ENCODE measurements at regions not wholly inside any gene's neighbourhood (a gene's known extent, or its start where the extent isn't known, plus 50 kb on each side); places are given as distances from the start of the nearest gene placed in this dataset.
"Not testable (repeated sequence)": the region's sequence is repeated elsewhere in the genome, so short reads cannot be mapped to it uniquely, and the experiment has no call there.

GRCh38 chr1:230555814-230556213, 86.5 kb upstream of the COG2 start:
- in situ Hi-C loops (cut with MboI; ENCODE audit: low sequenced_read_pairs in 4 of 4) (no loop called here), intact Hi-C loops (cut with DNase I; ENCODE audit: low total_unique reads) (no loop called here)
- ATAC-seq (no peak), DNase-seq (no peak)
- Histone ChIP-seq H3K27ac (no peak overlapping the region), H3K27me3 (no peaks in the 10 kb centered on the region), H3K4me1 (no peaks in the 10 kb centered on the region), H3K4me3 (no peak overlapping the region), H3K36me3 (no peaks in the 10 kb centered on the region), H3K9me3 (no peaks in the 10 kb centered on the region)
- TF ChIP-seq POLR2A (IDR thresholded peaks at IDR 0.05) (no peak), CTCF (IDR thresholded peaks at IDR 0.05 in 4 of 5, conservative IDR thresholded peaks at IDR 0.05 in 1 of 5) (no peak)

GRCh38 chr1:230552880-230553279, 89.4 kb upstream of the COG2 start:
- H3K27ac ChIP-seq = no peak overlapping the region
- no peak overlapping the region for H3K4me3 ChIP-seq
- intact Hi-C loops (cut with DNase I; ENCODE audit: low total_unique reads) (no loop called here), in situ Hi-C loops (cut with MboI; ENCODE audit: low sequenced_read_pairs in 4 of 4) (no loop called here)
- no peaks in the 10 kb centered on the region for H3K36me3 ChIP-seq
- DNase-seq (no peak), ATAC-seq (no peak)
- no peak for TF ChIP-seq CTCF (IDR thresholded peaks at IDR 0.05 in 4 of 5, conservative IDR thresholded peaks at IDR 0.05 in 1 of 5)
- no peak for TF ChIP-seq POLR2A (IDR thresholded peaks at IDR 0.05)
- H3K27me3 ChIP-seq = no peaks in the 10 kb centered on the region
- no peaks in the 10 kb centered on the region for H3K9me3 ChIP-seq
- H3K4me1 ChIP-seq = no peaks in the 10 kb centered on the region

GRCh38 chr1:230550945-230551344, 91.3 kb upstream of the COG2 start:
- ATAC-seq; H3K4me1 ChIP-seq; H3K9me3 ChIP-seq; in situ Hi-C loops (cut with MboI; ENCODE audit: low sequenced_read_pairs in 4 of 4); H3K27me3 ChIP-seq; H3K36me3 ChIP-seq; intact Hi-C loops (cut with DNase I; ENCODE audit: low total_unique reads); DNase-seq; H3K4me3 ChIP-seq; H3K27ac ChIP-seq: not testable (repeated sequence)

GRCh38 chr1:230550428-230550827, 91.9 kb upstream of the COG2 start:
- ATAC-seq = no peak
- in situ Hi-C loops (cut with MboI; ENCODE audit: low sequenced_read_pairs in 4 of 4) = no loop called here
- H3K9me3 ChIP-seq = no peaks in the 10 kb centered on the region
- no peaks in the 10 kb centered on the region for H3K36me3 ChIP-seq
- TF ChIP-seq CTCF (IDR thresholded peaks at IDR 0.05 in 4 of 5, conservative IDR thresholded peaks at IDR 0.05 in 1 of 5) (no peak), POLR2A (IDR thresholded peaks at IDR 0.05) (no peak)
- intact Hi-C loops (cut with DNase I; ENCODE audit: low total_unique reads) = no loop called here
- H3K4me1 ChIP-seq = no peaks in the 10 kb centered on the region
- DNase-seq = no peak
- no peak overlapping the region for H3K27ac ChIP-seq
- no peaks in the 10 kb centered on the region for H3K27me3 ChIP-seq
- no peak overlapping the region for H3K4me3 ChIP-seq

- intact Hi-C loops (cut with DNase I; ENCODE audit: low total_unique reads) = no loop called here
- ATAC-seq (no peak), DNase-seq (no peak)
- Histone ChIP-seq H3K27me3 (no peaks in the 10 kb centered on the region), H3K9me3 (no peaks in the 10 kb centered on the region), H3K4me3 (no peak overlapping the region), H3K4me1 (no peaks in the 10 kb centered on the region), H3K36me3 (no peaks in the 10 kb centered on the region), H3K27ac (no peak overlapping the region)
- no peak for TF ChIP-seq POLR2A (IDR thresholded peaks at IDR 0.05)
- TF ChIP-seq CTCF (IDR thresholded peaks at IDR 0.05 in 4 of 5, conservative IDR thresholded peaks at IDR 0.05 in 1 of 5) = no peak
- in situ Hi-C loops (cut with MboI; ENCODE audit: low sequenced_read_pairs in 4 of 4) = no loop called here
Observed at GRCh38 chr1:230549625-230550024, 92.7 kb upstream of the COG2 start.

Data from gastrocnemius medialis (tissue), 4 donors.